ENCODE measurements at regions not wholly inside any gene's neighbourhood (a gene's known extent, or its start where the extent isn't known, plus 50 kb on each side); places are given as distances from the start of the nearest gene placed in this dataset.
"Not testable (repeated sequence)": the region's sequence is repeated elsewhere in the genome, so short reads cannot be mapped to it uniquely, and the experiment has no call there.

- no peak overlapping the region for H3K4me3 ChIP-seq (ENCODE audit: low read depth, low read length)
- in situ Hi-C loops (cut with HindIII; ENCODE audit: low sequenced_read_pairs): no loop called here
- TF ChIP-seq CTCF (IDR thresholded peaks at IDR 0.05; ENCODE audit: low read depth, low read length, missing control alignments): no peak
- no peak for DNase-seq (ENCODE audit: low read depth)
Measured at GRCh38 chr4:8675383-8675782, 82.8 kb downstream of the CPZ start.

GRCh38 chr4:8674311-8674885 is 81.8 kb downstream of the CPZ start:
- in situ Hi-C loops (cut with HindIII; ENCODE audit: low sequenced_read_pairs): no loop called here
- H3K4me3 ChIP-seq (ENCODE audit: low read depth, low read length): no peak overlapping the region
- no peak for DNase-seq (ENCODE audit: low read depth)
- TF ChIP-seq CTCF (IDR thresholded peaks at IDR 0.05; ENCODE audit: low read depth, low read length, missing control alignments): no peak

- in situ Hi-C loops (cut with HindIII; ENCODE audit: low sequenced_read_pairs): not testable (repeated sequence)
Measured at GRCh38 chr4:8673106-8673505, 80.5 kb downstream of the CPZ start.

GRCh38 chr4:8672486-8672885 is 79.9 kb downstream of the CPZ start:
- TF ChIP-seq CTCF (IDR thresholded peaks at IDR 0.05; ENCODE audit: low read depth, low read length, missing control alignments): no peak
- H3K4me3 ChIP-seq (ENCODE audit: low read depth, low read length): no peak overlapping the region
- in situ Hi-C loops (cut with HindIII; ENCODE audit: low sequenced_read_pairs): no loop called here
- DNase-seq (ENCODE audit: low read depth): no peak

More at GRCh38 chr4:8673106-8673505, 80.5 kb downstream of the CPZ start:
- not testable (repeated sequence) for DNase-seq (ENCODE audit: low read depth); H3K4me3 ChIP-seq (ENCODE audit: low read depth, low read length)

- no peak for TF ChIP-seq CTCF (IDR thresholded peaks at IDR 0.05; ENCODE audit: low read depth, low read length, missing control alignments)
- H3K4me3 ChIP-seq (ENCODE audit: low read depth, low read length): no peak overlapping the region
- DNase-seq (ENCODE audit: low read depth): no peak
- in situ Hi-C loops (cut with HindIII; ENCODE audit: low sequenced_read_pairs): no loop called here
Measured at GRCh38 chr4:8671712-8672290, 79.2 kb downstream of the CPZ start.
